VCaP (cell line): ENCODE measurements at regions not wholly inside any gene's neighbourhood (a gene's known extent, or its start where the extent isn't known, plus 50 kb on each side); places are given as distances from the start of the nearest gene placed in this dataset.
A peak's percentile ranks its signal among the peaks of the same experiment; 100 is the strongest.

Experiments used
- H3K27ac ChIP-seq: fragments of 450-650 bp; 2 replicates; pipeline ENCODE4 v1.5.1; 2017
- TF ChIP-seq, protein P1 (sequence below): fragments of 450-650 bp; conservative IDR thresholded peaks from 2 replicates; pipeline ENCODE4 v1.5.1; 2017; ENCODE audit warnings: mild to moderate bottlenecking, moderate library complexity

- H3K27ac ChIP-seq, result no peak overlapping the region
- TF ChIP-seq, protein P1, sequence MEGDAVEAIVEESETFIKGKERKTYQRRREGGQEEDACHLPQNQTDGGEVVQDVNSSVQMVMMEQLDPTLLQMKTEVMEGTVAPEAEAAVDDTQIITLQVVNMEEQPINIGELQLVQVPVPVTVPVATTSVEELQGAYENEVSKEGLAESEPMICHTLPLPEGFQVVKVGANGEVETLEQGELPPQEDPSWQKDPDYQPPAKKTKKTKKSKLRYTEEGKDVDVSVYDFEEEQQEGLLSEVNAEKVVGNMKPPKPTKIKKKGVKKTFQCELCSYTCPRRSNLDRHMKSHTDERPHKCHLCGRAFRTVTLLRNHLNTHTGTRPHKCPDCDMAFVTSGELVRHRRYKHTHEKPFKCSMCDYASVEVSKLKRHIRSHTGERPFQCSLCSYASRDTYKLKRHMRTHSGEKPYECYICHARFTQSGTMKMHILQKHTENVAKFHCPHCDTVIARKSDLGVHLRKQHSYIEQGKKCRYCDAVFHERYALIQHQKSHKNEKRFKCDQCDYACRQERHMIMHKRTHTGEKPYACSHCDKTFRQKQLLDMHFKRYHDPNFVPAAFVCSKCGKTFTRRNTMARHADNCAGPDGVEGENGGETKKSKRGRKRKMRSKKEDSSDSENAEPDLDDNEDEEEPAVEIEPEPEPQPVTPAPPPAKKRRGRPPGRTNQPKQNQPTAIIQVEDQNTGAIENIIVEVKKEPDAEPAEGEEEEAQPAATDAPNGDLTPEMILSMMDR, result peak; percentile 86
These were observed 51.2 kb upstream of the CDH5 start for GRCh38 chr16:66315210-66315825.

DNA sequence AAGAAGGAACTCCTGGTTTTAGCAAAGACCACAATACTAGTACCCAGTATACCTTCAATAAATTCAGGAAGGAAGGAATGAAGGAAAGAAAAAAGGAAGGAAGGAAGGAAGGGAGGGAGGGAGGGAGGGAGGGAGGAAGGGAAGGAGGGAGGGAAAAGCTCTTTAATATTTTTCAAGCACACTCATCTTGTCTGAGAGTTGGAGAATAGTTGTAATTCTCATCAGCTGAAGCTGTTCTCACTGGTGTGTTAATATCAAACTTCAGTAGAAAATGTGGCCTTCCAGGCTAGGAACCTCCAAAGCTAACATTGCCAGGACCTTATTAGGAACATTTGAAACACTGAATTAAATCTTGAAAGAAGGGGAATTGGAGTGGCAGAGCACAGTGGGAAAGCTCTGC, 55.2 kb upstream of the CDH5 start:
- TF ChIP-seq, protein P1, result no peak
- no peak overlapping the region for H3K27ac ChIP-seq

- TF ChIP-seq, protein P1, result no peak
- H3K27ac ChIP-seq, result no peak overlapping the region
These were observed 57.2 kb upstream of the CDH5 start for GRCh38 chr16:66309215-66309807.

DNA sequence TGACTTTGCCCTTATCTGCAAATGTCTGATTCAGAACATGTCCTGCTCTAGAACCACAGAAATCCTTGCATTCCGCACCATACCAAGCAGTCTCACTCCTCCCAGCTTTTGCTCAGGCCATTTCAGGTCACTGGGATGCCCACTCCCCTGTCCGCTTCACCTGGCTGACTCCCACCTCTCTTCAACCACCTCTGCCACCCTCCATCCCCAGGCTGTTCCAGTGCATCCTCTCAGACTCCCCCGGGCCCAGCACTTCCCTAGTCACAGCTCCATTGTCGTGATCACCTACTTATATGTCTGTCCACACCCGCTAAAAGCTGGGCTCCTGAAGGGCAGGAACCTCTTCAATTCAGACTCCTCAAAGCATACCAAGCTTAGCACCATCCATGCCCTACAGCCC, 58.4 kb upstream of the CDH5 start:
- TF ChIP-seq, protein P1, result no peak
- H3K27ac ChIP-seq, result no peak overlapping the region

GRCh38 chr16:66306366-66307150, 59.9 kb upstream of the CDH5 start:
- TF ChIP-seq, protein P1, result no peak
- no peak overlapping the region for H3K27ac ChIP-seq

- TF ChIP-seq, protein P1, result no peak
- no peak overlapping the region for H3K27ac ChIP-seq
These were observed 61.5 kb upstream of the CDH5 start for GRCh38 chr16:66304961-66305360.

DNA sequence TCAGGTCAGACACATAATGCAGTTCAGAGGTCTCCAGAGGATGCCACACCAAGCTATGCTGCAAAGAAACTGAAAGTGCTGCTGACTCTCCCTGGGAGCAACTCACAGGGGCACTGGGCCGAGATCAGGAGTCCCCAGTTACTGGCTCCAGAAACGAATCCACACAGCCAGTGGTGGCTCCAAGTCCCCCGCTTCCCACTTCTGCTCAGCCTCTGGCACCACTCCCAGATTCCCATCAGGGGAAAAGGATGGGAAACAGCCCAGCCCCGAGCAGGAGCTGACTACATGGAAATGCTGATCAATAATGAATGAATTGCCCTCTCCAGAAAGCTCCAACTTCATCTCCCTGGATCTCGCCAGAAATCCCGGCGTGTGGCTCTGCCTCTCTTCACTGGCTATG, 62.3 kb upstream of the CDH5 start:
- H3K27ac ChIP-seq, result no peak overlapping the region

More for the DNA sequence above, 62.3 kb upstream of the CDH5 start:
- TF ChIP-seq, protein P1, result no peak
